Karpas-422 (cell line): ENCODE measurements at regions not wholly inside any gene's neighbourhood (a gene's known extent, or its start where the extent isn't known, plus 50 kb on each side); places are given as distances from the start of the nearest gene placed in this dataset.

Experiments
- DNase-seq: peaks from one replicate; pipeline ENCODE4 v3.0.0-alpha.2; 2015
- H2AFZ ChIP-seq: fragments of 200-600 bp; sonication (generic); 2 replicates; pipeline ENCODE4 v1.6.1; 2014; ENCODE audit warnings: antibody characterized with exemption, low read length, mixed read lengths
- H3K27ac ChIP-seq: fragments of 200-600 bp; sonication (generic); 2 replicates; pipeline ENCODE4 v1.5.1; 2014; ENCODE audit warnings: mild to moderate bottlenecking, low read length, moderate library complexity
- H3K27me3 ChIP-seq: fragments of 200-600 bp; sonication (generic); 2 replicates; pipeline ENCODE4 v1.6.1; 2014; ENCODE audit warnings: low read length, mixed read lengths
- H3K36me3 ChIP-seq: fragments of 200-600 bp; sonication (generic); 2 replicates; pipeline ENCODE4 v1.6.1; 2014; ENCODE audit warnings: low read length, mixed read lengths; ENCODE audit not compliant: insufficient read depth
- H3K4me1 ChIP-seq: fragments of 200-600 bp; sonication (generic); 2 replicates; pipeline ENCODE4 v1.6.1; 2014; ENCODE audit warnings: mild to moderate bottlenecking, low read length, mixed read lengths
- H3K4me2 ChIP-seq: fragments of 200-600 bp; sonication (generic); 2 replicates; pipeline ENCODE4 v1.6.1; 2014; ENCODE audit warnings: low read length, low read depth, mild to moderate bottlenecking; ENCODE audit not compliant: poor library complexity, severe bottlenecking
- H3K4me3 ChIP-seq: fragments of 200-600 bp; sonication (generic); 2 replicates; pipeline ENCODE4 v1.5.1; 2014; ENCODE audit warnings: mild to moderate bottlenecking, antibody characterized with exemption, low read length, mixed read lengths
- H3K79me2 ChIP-seq: fragments of 200-600 bp; sonication (generic); 2 replicates; pipeline ENCODE4 v1.6.1; 2014; ENCODE audit warnings: mild to moderate bottlenecking, low read length, mixed read lengths
- H3K9ac ChIP-seq: fragments of 200-600 bp; sonication (generic); 2 replicates; pipeline ENCODE4 v1.6.0; 2014; ENCODE audit warnings: low read length
- H3K9me2 ChIP-seq: fragments of 200-600 bp; sonication (generic), shearing (Covaris generic); replicated peaks from 2 replicates; pipeline ENCODE4 v1.6.0; 2014; ENCODE audit warnings: mild to moderate bottlenecking, low read length, moderate library complexity; ENCODE audit not compliant: insufficient read depth
- H3K9me3 ChIP-seq: fragments of 300-700, 200-600 bp; sonication (generic); 2 replicates; pipeline ENCODE4 v1.6.1; 2014; ENCODE audit warnings: low read length, mixed read lengths
- H4K20me1 ChIP-seq: fragments of 200-600 bp; sonication (generic); 2 replicates; pipeline ENCODE4 v1.6.1; 2014; ENCODE audit warnings: mild to moderate bottlenecking, antibody characterized with exemption, low read length, low read depth; ENCODE audit not compliant: insufficient read depth

DNA sequence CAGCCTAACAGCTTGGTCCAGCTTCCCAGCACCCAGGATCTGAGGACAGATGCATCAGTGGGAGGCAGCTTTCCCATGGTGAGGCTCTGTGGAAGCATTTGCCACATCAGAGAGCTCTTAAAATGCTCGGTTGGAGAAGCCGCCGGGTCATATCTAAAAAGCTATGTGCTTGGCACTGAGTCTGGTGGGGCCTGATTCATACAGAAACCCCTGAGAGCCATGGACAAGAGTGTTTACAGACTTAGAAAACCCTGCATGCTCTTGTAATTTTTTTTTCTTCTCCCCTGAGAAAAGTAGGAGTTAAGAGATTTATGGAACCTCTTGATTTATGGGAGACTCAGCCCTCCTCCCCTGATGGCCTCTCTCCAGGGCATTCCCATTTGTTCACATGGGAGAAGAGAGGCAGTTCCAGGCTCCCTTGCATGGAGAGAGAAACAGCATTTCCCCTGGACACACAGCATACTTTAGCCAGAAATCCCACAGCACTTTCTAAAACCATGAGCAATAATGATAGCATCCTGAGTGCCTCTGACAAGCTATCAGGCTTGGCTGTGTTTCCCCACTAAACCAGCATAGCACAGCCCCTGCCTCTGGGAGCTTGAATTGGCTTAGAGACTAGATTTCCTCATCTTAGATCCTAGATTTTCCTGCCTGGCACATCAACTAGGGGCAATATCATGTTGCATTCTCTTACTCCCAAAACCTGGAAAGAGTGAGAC, 322.1 kb upstream of the AUTS2 start:
- Histone ChIP-seq H3K9me3 (no peaks in the 10 kb centered on the region; the same call in 1 of the 2 replicates), H3K4me3 (no peak overlapping the region), H3K9me2 (no peaks in the 10 kb centered on the region), H3K36me3 (no peaks in the 10 kb centered on the region), H3K4me2 (no peak overlapping the region), H3K27me3 (no peaks in the 10 kb centered on the region), H3K4me1 (peaks cover 15% of the 10 kb centered on the region), H3K79me2 (no peaks in the 10 kb centered on the region), H3K27ac (no peak overlapping the region), H4K20me1 (no peaks in the 10 kb centered on the region), H2AFZ (no peak overlapping the region), H3K9ac (no peak overlapping the region)
- DNase-seq = no peak

DNA sequence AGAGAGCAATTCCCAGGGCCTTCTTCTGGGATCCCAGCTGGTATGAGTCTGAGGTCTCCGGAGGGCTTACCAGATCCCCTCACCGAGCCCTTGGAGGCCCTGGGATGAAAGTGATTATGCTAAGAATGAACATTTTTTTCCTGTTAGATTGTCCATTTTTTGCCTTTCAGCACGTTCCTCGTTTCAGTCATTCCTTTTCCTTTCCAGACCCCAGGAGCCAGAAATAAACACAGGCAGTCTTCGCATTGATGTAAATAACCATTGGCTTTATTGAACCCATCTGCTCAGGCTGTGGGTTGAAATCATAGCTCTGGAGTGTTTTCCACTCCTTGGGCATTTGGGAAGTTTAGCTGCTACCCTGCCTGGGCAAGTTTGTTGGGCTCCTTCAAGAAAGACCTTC, 320.9 kb upstream of the AUTS2 start:
- H3K9ac ChIP-seq = no peak overlapping the region
- no peaks in the 10 kb centered on the region for H3K79me2 ChIP-seq
- H3K9me3 ChIP-seq = peaks cover 3% of the 10 kb centered on the region; the same call in 1 of the 2 replicates
- DNase-seq = no peak
- H4K20me1 ChIP-seq = no peaks in the 10 kb centered on the region
- H3K4me3 ChIP-seq = no peak overlapping the region
- H3K4me1 ChIP-seq = peaks cover 9% of the 10 kb centered on the region
- no peak overlapping the region for H2AFZ ChIP-seq
- H3K9me2 ChIP-seq = no peaks in the 10 kb centered on the region
- no peaks in the 10 kb centered on the region for H3K36me3 ChIP-seq
- no peak overlapping the region for H3K4me2 ChIP-seq
- no peaks in the 10 kb centered on the region for H3K27me3 ChIP-seq
- H3K27ac ChIP-seq = no peak overlapping the region

DNA sequence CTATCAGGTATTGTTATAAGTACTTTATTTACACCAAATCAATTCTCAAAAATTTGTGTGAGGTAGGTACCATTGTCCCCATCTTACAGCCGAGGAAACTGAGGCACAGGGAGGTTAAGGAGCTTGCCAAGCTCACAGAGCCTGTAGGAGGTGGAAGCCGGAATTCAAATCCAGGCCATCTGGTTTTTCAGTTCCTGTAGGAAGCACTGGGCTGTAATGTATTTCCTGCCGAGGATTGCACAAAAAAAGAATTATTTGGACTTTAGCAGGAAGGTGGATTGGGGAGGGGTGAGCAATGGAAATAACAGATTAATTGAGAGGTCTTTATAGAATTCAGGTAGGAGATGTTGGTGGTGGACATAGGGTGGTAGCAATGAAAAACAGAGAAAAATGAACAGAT, 315.3 kb upstream of the AUTS2 start:
- no peaks in the 10 kb centered on the region for H3K79me2 ChIP-seq
- no peaks in the 10 kb centered on the region for H3K4me1 ChIP-seq
- no peak overlapping the region for H3K4me2 ChIP-seq
- no peaks in the 10 kb centered on the region for H4K20me1 ChIP-seq
- DNase-seq = no peak
- no peaks in the 10 kb centered on the region for H3K9me2 ChIP-seq
- no peak overlapping the region for H3K27ac ChIP-seq
- no peaks in the 10 kb centered on the region for H3K27me3 ChIP-seq
- no peaks in the 10 kb centered on the region; the same call in 1 of the 2 replicates for H3K36me3 ChIP-seq
- no peak overlapping the region for H3K4me3 ChIP-seq
- H2AFZ ChIP-seq = no peak overlapping the region
- no peak overlapping the region for H3K9ac ChIP-seq
- peaks cover 3% of the 10 kb centered on the region; the same call in 1 of the 2 replicates for H3K9me3 ChIP-seq

DNA sequence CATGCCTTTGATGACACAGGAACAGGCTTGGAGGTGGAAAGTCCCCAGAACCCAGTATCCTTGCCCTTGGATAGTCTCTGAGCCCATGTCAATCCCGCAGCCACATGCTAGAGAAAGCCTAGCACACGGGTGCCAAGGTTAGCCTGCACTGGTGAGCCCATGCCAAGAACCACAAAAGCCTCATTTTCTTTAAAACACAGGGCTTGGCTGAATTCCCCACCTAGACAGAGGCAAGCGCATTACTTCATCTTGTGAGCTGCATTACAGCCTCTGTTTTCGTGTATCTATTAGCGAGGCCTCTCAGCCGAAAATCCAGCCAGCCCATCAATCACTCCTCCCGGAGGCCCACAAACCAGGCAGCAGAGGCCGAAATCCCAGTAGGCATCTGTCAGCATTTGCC, 314.9 kb upstream of the AUTS2 start:
- Histone ChIP-seq H3K4me3 (no peak overlapping the region), H3K27me3 (no peaks in the 10 kb centered on the region), H4K20me1 (no peaks in the 10 kb centered on the region), H3K9ac (no peak overlapping the region), H3K9me2 (no peaks in the 10 kb centered on the region), H3K4me2 (no peak overlapping the region), H3K36me3 (no peaks in the 10 kb centered on the region; the same call in 1 of the 2 replicates), H3K27ac (no peak overlapping the region), H3K9me3 (peaks cover 3% of the 10 kb centered on the region; the same call in 1 of the 2 replicates), H2AFZ (no peak overlapping the region), H3K79me2 (no peaks in the 10 kb centered on the region), H3K4me1 (no peaks in the 10 kb centered on the region)
- no peak for DNase-seq

DNA sequence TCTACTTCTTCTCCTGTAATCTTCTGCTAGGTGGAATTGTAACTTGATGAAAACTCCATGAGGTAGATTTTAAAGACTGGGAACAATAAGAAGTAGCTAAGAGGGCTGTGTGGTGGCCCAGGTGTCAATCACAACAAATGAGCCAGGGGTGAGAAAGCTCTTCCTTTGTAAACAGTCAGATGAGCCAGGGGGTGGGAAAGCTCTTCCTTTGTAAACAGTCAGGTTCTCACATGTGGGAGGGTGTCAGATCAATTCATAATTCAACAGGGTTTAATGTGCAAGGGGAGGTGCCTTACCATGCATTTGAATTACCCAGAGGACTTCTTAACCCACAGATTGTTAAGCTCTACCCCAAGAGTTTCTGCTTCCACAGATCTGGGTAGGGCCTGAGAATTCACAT, 312.4 kb upstream of the AUTS2 start:
- Histone ChIP-seq H3K4me1 (no peaks in the 10 kb centered on the region), H3K27me3 (no peaks in the 10 kb centered on the region), H3K79me2 (no peaks in the 10 kb centered on the region), H3K9ac (no peak overlapping the region), H2AFZ (no peak overlapping the region), H3K9me2 (no peaks in the 10 kb centered on the region), H3K27ac (no peak overlapping the region), H3K36me3 (no peaks in the 10 kb centered on the region; the same call in 1 of the 2 replicates), H4K20me1 (no peaks in the 10 kb centered on the region), H3K4me3 (no peak overlapping the region), H3K4me2 (no peak overlapping the region), H3K9me3 (peaks cover 3% of the 10 kb centered on the region; the same call in 1 of the 2 replicates)
- no peak for DNase-seq

DNA sequence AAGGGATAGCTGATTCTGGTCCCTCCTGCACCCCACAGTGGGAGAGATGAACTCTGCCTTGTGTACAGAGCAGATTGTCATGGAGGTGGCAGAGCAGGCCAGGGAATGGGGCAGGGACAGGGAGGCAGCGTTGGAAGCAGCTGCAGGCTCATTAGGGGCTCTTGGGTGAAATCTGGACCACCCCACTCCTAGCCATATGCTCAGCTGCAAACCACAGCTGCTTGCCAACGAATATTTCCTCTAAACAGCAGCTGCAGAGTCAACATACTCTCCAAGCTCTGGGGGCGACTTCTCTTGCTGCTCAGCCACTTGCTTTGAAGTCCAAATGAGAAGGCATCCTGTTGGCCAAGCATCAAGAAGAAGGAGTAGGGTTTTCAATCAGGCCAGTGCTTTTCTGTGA, 302.3 kb upstream of the AUTS2 start:
- no peaks in the 10 kb centered on the region for H3K9me2 ChIP-seq
- no peak overlapping the region for H3K27ac ChIP-seq
- no peaks in the 10 kb centered on the region for H3K27me3 ChIP-seq
- H3K4me2 ChIP-seq = no peak overlapping the region
- H3K36me3 ChIP-seq = no peaks in the 10 kb centered on the region
- no peaks in the 10 kb centered on the region for H3K79me2 ChIP-seq
- DNase-seq = no peak
- H3K9ac ChIP-seq = no peak overlapping the region
- no peaks in the 10 kb centered on the region for H4K20me1 ChIP-seq
- H3K4me1 ChIP-seq = peaks cover 7% of the 10 kb centered on the region
- H2AFZ ChIP-seq = no peak overlapping the region
- no peak overlapping the region for H3K4me3 ChIP-seq
- no peaks in the 10 kb centered on the region for H3K9me3 ChIP-seq

DNA sequence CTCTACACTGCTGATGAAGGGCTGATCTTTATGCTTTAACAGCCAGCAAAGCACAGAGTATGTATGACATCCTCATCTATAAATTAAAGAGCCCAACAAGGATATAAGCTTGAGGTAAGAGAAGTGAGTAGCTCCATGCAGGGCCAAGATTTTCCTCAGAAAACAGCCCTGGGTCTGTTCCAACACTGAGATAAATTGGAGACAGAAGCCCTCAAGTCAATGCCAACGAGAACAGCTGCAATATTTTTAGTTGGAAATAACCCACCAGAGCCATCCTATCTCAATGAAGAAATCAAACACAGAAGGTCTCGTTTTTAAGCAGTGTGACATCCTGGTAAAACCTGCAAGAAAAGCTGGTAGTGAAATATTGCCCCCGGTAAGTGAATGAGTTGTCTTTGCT, 297.0 kb upstream of the AUTS2 start:
- Histone ChIP-seq H3K4me2 (no peak overlapping the region), H3K9me3 (no peaks in the 10 kb centered on the region), H3K27ac (no peak overlapping the region), H2AFZ (no peak overlapping the region), H3K79me2 (no peaks in the 10 kb centered on the region), H3K36me3 (no peaks in the 10 kb centered on the region), H3K9me2 (no peaks in the 10 kb centered on the region), H3K4me3 (no peak overlapping the region), H4K20me1 (no peaks in the 10 kb centered on the region), H3K9ac (no peak overlapping the region), H3K27me3 (no peaks in the 10 kb centered on the region), H3K4me1 (no peaks in the 10 kb centered on the region)
- no peak for DNase-seq

DNA sequence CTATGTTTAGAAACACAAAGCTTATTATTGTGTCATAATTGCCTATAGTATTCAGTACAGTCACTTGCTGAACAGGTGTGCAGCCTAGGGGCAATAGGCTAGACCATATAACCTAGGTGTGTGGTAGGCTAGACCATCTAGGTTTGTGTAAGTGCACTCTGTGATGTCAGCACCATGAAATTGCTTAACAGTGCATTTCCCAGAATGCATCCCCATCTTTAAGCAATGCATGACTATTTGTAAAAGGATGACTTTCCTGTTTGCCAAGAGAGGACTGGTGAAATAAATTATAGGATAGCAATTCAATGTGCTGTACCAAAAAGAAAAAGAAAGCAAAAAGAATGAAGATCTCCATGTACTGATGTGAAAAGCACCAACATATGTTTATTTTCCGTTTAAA, 288.7 kb upstream of the AUTS2 start:
- Histone ChIP-seq H3K4me3 (no peak overlapping the region), H3K9me2 (no peaks in the 10 kb centered on the region), H3K9ac (no peak overlapping the region), H3K9me3 (no peaks in the 10 kb centered on the region), H3K27me3 (no peaks in the 10 kb centered on the region), H3K79me2 (no peaks in the 10 kb centered on the region), H3K36me3 (no peaks in the 10 kb centered on the region), H4K20me1 (no peaks in the 10 kb centered on the region), H2AFZ (no peak overlapping the region), H3K4me1 (no peaks in the 10 kb centered on the region), H3K4me2 (no peak overlapping the region), H3K27ac (no peak overlapping the region)
- no peak for DNase-seq
